HS-5 (cell line): ENCODE measurements at regions not wholly inside any gene's neighbourhood (a gene's known extent, or its start where the extent isn't known, plus 50 kb on each side); places are given as distances from the start of the nearest gene placed in this dataset.

ENCODE experiments used
- DNase-seq: peaks from one replicate; pipeline ENCODE4 v3.0.0-alpha.2; 2012; ENCODE audit warnings: low read depth

GRCh38 chr4:121277194-121278105, 103.4 kb downstream of the QRFPR start:
- DNase-seq, result no peak

DNA sequence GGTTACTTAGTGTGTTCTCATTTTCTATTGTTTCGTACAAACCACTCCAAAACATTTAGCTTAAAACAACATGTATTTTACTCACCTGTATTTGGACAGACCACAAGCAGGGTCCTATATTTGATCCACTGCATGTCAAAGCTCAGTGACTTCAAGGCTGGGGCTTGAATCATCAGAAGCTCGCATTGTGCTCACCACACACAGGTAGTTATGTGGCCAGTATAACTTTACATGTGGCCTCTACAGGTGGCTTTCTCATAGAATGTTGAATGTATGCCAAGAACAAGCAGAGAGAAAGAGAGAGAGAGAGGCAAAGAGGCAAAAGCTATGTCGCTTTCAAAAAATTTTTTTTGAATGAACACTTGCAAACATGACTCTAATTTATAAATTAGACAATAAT, 107.6 kb downstream of the QRFPR start:
- DNase-seq, result no peak

DNA sequence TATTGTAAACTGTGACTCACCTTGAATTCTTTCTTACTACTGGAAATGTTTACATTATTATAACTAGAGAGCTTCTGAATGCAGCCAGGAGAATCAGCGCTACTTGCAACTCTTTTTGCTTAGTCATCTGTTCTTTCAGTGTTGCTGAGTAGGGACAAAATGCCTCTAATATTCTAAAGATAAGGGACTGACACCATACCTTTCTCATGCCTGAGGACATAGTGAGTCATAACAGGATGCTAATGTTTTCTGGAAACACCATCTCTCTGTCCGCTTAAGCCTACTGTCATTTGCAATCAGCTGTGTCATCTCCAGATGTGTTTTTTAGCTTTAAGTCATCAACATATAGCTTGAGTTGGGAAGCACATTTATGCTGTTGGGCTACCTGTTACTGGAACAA, 108.3 kb downstream of the QRFPR start:
- peak; percentile 41 for DNase-seq

DNA sequence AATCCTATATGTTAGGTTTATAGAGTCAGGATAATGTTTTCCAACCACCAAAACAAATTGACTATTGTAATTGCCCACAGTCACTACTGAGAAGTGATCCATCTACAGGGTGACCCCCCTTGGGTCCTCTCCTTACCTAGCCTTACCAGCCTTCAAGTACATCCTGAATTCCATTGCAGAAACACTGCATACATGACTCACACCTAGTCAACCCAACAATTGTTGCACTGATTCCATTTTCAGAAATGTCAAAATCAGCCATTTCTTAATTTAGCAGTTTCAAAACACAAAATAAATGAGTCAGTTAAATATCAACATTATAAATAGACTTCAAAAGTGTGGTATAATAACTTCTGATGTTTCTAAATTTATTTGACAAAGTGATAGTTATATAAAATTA, 106.3 kb upstream of the TNIP3 start:
- DNase-seq, result peak; percentile 14

- no peak for DNase-seq
Measured at GRCh38 chr4:121269001-121269400, 104.9 kb upstream of the TNIP3 start.

- no peak for DNase-seq
Measured at GRCh38 chr4:121266982-121267381, 102.9 kb upstream of the TNIP3 start.

DNA sequence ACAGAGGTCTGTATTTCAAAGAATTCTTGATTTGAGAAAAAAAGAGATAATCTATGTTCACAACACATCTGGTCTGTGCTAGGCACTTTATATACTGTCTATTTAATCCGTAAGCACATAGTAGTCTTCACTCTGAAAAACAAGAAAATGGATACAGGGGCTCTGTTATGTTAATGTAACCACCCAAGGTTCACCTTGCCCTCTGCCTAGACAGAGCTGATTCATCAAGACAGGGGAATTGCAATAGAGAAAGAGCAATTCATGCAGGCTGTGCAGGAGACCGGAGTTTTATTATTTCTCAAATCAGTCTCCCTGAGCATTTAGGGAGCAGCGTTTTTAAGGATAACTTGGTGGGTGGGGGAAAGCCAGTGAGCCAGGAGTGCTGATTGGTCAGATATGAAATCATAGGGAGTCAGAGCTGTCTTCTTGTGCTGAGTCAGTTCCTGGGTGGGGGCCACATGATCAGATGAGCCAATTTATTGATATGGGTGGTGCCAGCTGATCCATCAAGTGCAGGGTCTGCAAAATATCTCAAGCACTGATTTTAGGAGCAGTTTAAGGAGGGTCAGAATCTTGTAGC, 92.9 kb upstream of the TNIP3 start:
- no peak for DNase-seq

GRCh38 chr4:121255986-121256750, 92.0 kb upstream of the TNIP3 start:
- DNase-seq, result peak; percentile 84

- DNase-seq, result no peak
Measured at GRCh38 chr4:121253961-121254360, 89.8 kb upstream of the TNIP3 start.

- peak; percentile 18 for DNase-seq
Measured at GRCh38 chr4:121252224-121252806, 88.2 kb upstream of the TNIP3 start.

DNA sequence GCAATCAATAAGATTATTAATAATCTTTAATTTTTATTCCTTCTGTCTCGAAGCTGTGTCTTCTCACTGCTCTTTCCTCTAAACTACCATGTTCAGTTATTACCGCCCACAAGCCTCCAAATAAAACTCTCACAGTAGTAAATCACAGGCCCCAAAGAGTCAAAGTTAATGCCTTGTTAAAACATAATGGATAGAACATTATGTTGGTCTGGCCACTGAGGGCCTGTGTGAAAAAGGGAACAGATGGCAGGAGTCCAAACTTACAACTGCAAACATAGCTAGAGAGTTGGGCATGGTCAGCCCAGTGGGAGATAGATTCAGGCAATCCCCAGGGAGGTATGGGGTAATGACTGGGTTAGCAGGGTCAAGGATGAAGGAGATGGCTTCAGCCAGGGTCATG, 84.6 kb upstream of the TNIP3 start:
- DNase-seq, result no peak

GRCh38 chr4:121246698-121247097, 82.6 kb upstream of the TNIP3 start:
- DNase-seq, result no peak

DNA sequence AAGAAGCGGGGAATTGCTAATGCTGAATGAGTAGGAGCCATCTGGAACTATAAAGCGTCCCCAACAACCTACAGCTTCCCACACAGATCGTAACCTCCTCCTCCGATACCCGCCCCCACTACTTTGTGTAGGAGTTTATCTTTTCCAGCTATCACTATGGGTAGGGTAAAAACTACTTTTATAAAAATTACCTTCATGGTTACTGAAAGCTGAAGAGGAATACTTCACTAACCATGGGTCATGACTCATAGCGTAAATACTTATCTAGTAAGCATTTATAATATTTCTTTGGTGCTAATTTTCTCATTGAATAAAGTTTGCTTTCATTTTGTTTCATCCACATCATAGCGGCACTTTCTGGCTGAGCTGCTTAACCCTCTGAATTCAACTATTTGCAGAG, 79.4 kb upstream of the TNIP3 start:
- DNase-seq, result no peak

- no peak for DNase-seq
Measured at GRCh38 chr4:121242188-121242750, 78.1 kb upstream of the TNIP3 start.

- DNase-seq, result no peak
Measured at GRCh38 chr4:121239951-121240350, 75.8 kb upstream of the TNIP3 start.

- DNase-seq, result no peak
Measured at GRCh38 chr4:121238461-121238860, 74.3 kb upstream of the TNIP3 start.

GRCh38 chr4:121237069-121237399, 72.9 kb upstream of the TNIP3 start:
- no peak for DNase-seq

- DNase-seq, result no peak
Measured at GRCh38 chr4:121236353-121237068, 72.4 kb upstream of the TNIP3 start.

GRCh38 chr4:121233982-121234381, 69.9 kb upstream of the TNIP3 start:
- DNase-seq, result no peak

DNA sequence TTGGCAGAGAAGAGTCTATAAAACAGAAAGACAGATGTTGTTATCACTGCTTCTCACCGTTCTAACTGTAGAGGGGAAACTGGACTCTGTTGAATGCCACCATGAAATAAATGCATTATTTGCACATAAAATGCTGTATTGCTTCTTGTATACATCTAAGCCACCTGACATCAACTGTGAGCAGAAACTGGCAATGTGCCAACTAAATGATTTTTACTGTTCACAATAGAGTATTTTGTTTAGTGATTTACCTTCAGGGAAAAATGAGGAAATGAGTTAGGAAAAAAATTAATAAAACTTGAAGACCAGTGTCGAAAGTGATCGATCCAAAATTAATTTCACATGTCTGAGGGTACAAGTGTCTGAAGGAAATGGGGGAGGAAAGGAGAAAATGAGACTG, 65.9 kb upstream of the TNIP3 start:
- DNase-seq, result no peak

DNA sequence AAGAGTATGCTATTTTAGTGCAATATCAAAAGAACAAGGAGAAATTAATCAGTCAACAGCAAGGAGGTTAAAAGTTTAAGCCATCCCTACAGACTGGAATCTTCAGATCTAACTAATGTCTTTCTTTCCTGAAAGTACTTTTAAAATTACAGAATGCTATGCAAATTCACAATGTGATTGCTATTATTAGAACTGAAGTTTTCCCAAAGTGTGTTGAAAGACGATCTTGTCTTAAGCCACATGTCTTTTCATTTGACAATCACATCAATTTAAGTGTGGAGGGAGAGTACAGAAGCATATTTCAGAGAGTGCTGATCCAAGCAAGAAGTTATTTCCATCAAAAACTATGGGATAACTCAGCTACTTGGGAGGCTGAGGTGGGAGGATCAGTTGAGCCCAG, 64.7 kb upstream of the TNIP3 start:
- no peak for DNase-seq

- no peak for DNase-seq
Measured at GRCh38 chr4:121227341-121227792, 63.2 kb upstream of the TNIP3 start.
